K562 (cell line): ENCODE measurements at regions not wholly inside any gene's neighbourhood (a gene's known extent, or its start where the extent isn't known, plus 50 kb on each side); places are given as distances from the start of the nearest gene placed in this dataset.

Experiments used
- ATAC-seq: fragments of 200-7000 bp; cut with Tn5 transposase; 3 replicates; pipeline ENCODE4 v1.9.1; 2020; ENCODE audit warnings: moderate library complexity
- BruUV-seq: library from RNA; stranded (reverse); fragments of 400-500 nt; replicated peaks from 2 replicates; lab custom pipeline; 2021; lab: Mats Ljungman, UMichigan
- CTCF ChIA-PET: fragments of 300-600 bp; formaldehyde crosslinking; extraction: SDS; loops from one replicate; lab custom pipeline; 2021; ENCODE audit warnings: low intra/inter-chr PET ratio; lab: Yijun Ruan, JAX
- POLR2A ChIA-PET: fragments of 300-600, 350-650 bp; sonication (Branson Sonifier 250); formaldehyde crosslinking; extraction: SDS; loops from one replicate; lab custom pipeline; 2021; ENCODE audit warnings: antibody characterized with exemption, inconsistent platforms; lab: Yijun Ruan, JAX
- DNase-seq, 4 experiments: peaks; one replicate each; pipeline versions ENCODE4 v3.0.0 to v3.0.0-alpha.2; 2011 to 2018; ENCODE audit warnings: low spot score in 3 of 4, mixed read lengths in 3 of 4; ENCODE audit errors: extremely low read depth in 1 of 4
- FAIRE-seq: peaks from 2 replicates; lab custom pipeline; 2011; peaks lifted over from hg19 to GRCh38; lab: Jason Lieb, UNC
- H2AFZ ChIP-seq: 2 replicates; pipeline ENCODE4 v1.6.0; 2011; ENCODE audit warnings: low read depth, low read length, control low read depth, inconsistent platforms
- H3K27ac ChIP-seq: fragments of 200-600 bp; 3 replicates; pipeline ENCODE4 v1.8.0; 2011; ENCODE audit warnings: low read depth, mild to moderate bottlenecking, control low read depth, inconsistent platforms, low read length, moderate library complexity, mixed read lengths; ENCODE audit errors: extremely low read depth
- H3K27me3 ChIP-seq, 2 experiments: fragments of 300-600 bp in 1 of 2; 2 replicates in 1 of 2; 3 replicates in 1 of 2; pipeline versions ENCODE4 v1.6.0 to v1.8.0; 2011; ENCODE audit warnings: inconsistent platforms in 2 of 2, low read length in 2 of 2, mild to moderate bottlenecking in 1 of 2, mixed read lengths in 1 of 2, moderate library complexity in 1 of 2; ENCODE audit not compliant: control insufficient read depth in 2 of 2, insufficient read depth in 2 of 2
- H3K36me3 ChIP-seq: fragments of 300-600 bp; 3 replicates; pipeline ENCODE4 v1.8.0; 2011; ENCODE audit warnings: mild to moderate bottlenecking, low read length, inconsistent platforms; ENCODE audit not compliant: control insufficient read depth, insufficient read depth
- H3K4me1 ChIP-seq, 2 experiments: fragments of 200-600 bp in 1 of 2; replicated peaks in 1 of 2; 2 replicates in 1 of 2; 3 replicates in 1 of 2; pipeline versions ENCODE4 v1.5.1 to v1.8.0; 2011; ENCODE audit warnings: inconsistent platforms in 2 of 2, low read length in 2 of 2, mild to moderate bottlenecking in 1 of 2, mixed read lengths in 1 of 2, moderate library complexity in 1 of 2; ENCODE audit not compliant: control insufficient read depth in 2 of 2, insufficient read depth in 2 of 2
- H3K4me2 ChIP-seq: 2 replicates; pipeline ENCODE4 v1.6.1; 2011; ENCODE audit warnings: low read length, control low read depth, inconsistent platforms, mixed read lengths; ENCODE audit not compliant: insufficient read depth
- H3K4me3 ChIP-seq: fragments of 200-600 bp; sonication (generic), shearing (Covaris generic); 2 replicates; pipeline ENCODE4 v1.5.1; 2016; ENCODE audit warnings: control low read depth, inconsistent platforms
- H3K79me2 ChIP-seq: fragments of 200-600 bp; 3 replicates; pipeline ENCODE4 v1.8.0; 2011; ENCODE audit warnings: low read length, inconsistent platforms; ENCODE audit not compliant: control insufficient read depth, insufficient read depth
- H3K9ac ChIP-seq, 2 experiments: 2 replicates each; pipeline versions ENCODE4 v1.6.0 to v1.6.1; 2011; ENCODE audit warnings: low read depth in 2 of 2, low read length in 2 of 2, control low read depth in 1 of 2, inconsistent platforms in 1 of 2, mild to moderate bottlenecking in 1 of 2, mixed read lengths in 1 of 2; ENCODE audit not compliant: insufficient read depth in 1 of 2
- H3K9me1 ChIP-seq: one replicate; pipeline ENCODE4 v1.6.0; 2011; ENCODE audit warnings: inconsistent platforms, mild to moderate bottlenecking, low read length, moderate library complexity; ENCODE audit not compliant: control insufficient read depth, insufficient read depth
- H3K9me3 ChIP-seq: replicated peaks from 2 replicates; pipeline ENCODE4 v1.5.1; 2011; ENCODE audit warnings: low read depth, low read length, inconsistent platforms; ENCODE audit not compliant: control insufficient read depth, insufficient read depth
- H4K20me1 ChIP-seq: replicated peaks from 2 replicates; pipeline ENCODE4 v1.6.1; 2011; ENCODE audit warnings: low read length, inconsistent platforms, mixed read lengths; ENCODE audit not compliant: control insufficient read depth, insufficient read depth
- BCOR ChIP-seq: fragments of 450-650 bp; IDR thresholded peaks from 2 replicates; pipeline ENCODE4 v1.6.1; 2016
- BRCA1 ChIP-seq, 2 experiments: fragments of 450-650 bp in 1 of 2; sonication (generic) in 1 of 2; formaldehyde crosslinking in 1 of 2; IDR thresholded peaks; 2 replicates each; pipeline versions ENCODE4 v1.5.0 to v1.6.1; 2017 to 2020; ENCODE audit warnings: mild to moderate bottlenecking in 1 of 2, missing genetic modification reagents in 1 of 2
- CBFA2T2 ChIP-seq: fragments of 450-650 bp; conservative IDR thresholded peaks from 2 replicates; pipeline ENCODE4 v1.6.1; 2017; ENCODE audit warnings: mild to moderate bottlenecking
- HNRNPLL ChIP-seq: fragments of 200-400 bp; formaldehyde crosslinking; IDR thresholded peaks from 2 replicates; pipeline ENCODE4 v1.6.1; 2017; ENCODE audit warnings: low read length, low read depth, mild to moderate bottlenecking; ENCODE audit not compliant: poor library complexity, severe bottlenecking
- NFIC ChIP-seq: fragments of 450-650 bp; IDR thresholded peaks from 2 replicates; pipeline ENCODE4 v1.6.1; 2017; ENCODE audit warnings: mild to moderate bottlenecking, inconsistent platforms
- NR2C1 ChIP-seq, 2 experiments: fragments of 450-650 bp; IDR thresholded peaks; 2 replicates each; pipeline ENCODE4 v1.6.1; 2017; ENCODE audit warnings: mild to moderate bottlenecking in 2 of 2, antibody characterized with exemption in 1 of 2, inconsistent platforms in 1 of 2, missing compliant biosample characterization in 1 of 2, missing genetic modification characterization in 1 of 2
- NR2C2 ChIP-seq, 2 experiments: fragments of 200-800 bp in 1 of 2; sonication (Bioruptor generic) in 1 of 2; sonication (generic) in 1 of 2; formaldehyde crosslinking in 1 of 2; IDR thresholded peaks; 2 replicates each; pipeline versions ENCODE4 v1.6.1 to v1.8.0; 2016 to 2022; ENCODE audit warnings: mild to moderate bottlenecking in 1 of 2, missing compliant biosample characterization in 1 of 2, missing genetic modification characterization in 1 of 2, missing genetic modification reagents in 1 of 2
- ZFP36 ChIP-seq: fragments of 150-350 bp; IDR thresholded peaks from 2 replicates; pipeline ENCODE4 v1.6.1; 2018; ENCODE audit warnings: low read length, low read depth; ENCODE audit not compliant: partially characterized antibody
- ZNF436 ChIP-seq: fragments of 250-450, 450-650 bp; sonication (Bioruptor Pico); formaldehyde crosslinking; IDR thresholded peaks from 2 replicates; pipeline ENCODE4 v1.7.0; 2020; ENCODE audit warnings: mild to moderate bottlenecking
- ZNF592 ChIP-seq: fragments of 450-650 bp; IDR thresholded peaks from 2 replicates; pipeline ENCODE4 v1.6.1; 2017; ENCODE audit warnings: antibody characterized with exemption, mild to moderate bottlenecking
- WGBS: fragments of 100-300 bp; shearing (Covaris generic); methylation state at CpG from one replicate; pipeline ENCODE4 v1.1.6; 2016; ENCODE audit warnings: low coverage, mixed read lengths; ENCODE audit not compliant: insufficient coverage; ENCODE audit errors: missing lambda C conversion rate; 5-methylcytosine and 5-hydroxymethylcytosine counted together
- in situ Hi-C: fragments of 300-500 bp; cut with MboI; formaldehyde crosslinking; loops from 4 replicates; pipeline ENCODE4 v1.15.0; 2018; ENCODE audit warnings: inconsistent platforms, mixed read lengths
- intact Hi-C: fragments of 100-400 bp; cut with micrococcal nuclease; formaldehyde crosslinking; loops from 2 replicates; pipeline ENCODE4 v1.14.2; 2022
- TF ChIP-seq, protein P1 (sequence below): fragments of 450-650 bp; conservative IDR thresholded peaks from 2 replicates; pipeline ENCODE4 v1.6.1; 2016; ENCODE audit warnings: missing genetic modification characterization, low read depth, mild to moderate bottlenecking, missing compliant biosample characterization, moderate library complexity

DNA sequence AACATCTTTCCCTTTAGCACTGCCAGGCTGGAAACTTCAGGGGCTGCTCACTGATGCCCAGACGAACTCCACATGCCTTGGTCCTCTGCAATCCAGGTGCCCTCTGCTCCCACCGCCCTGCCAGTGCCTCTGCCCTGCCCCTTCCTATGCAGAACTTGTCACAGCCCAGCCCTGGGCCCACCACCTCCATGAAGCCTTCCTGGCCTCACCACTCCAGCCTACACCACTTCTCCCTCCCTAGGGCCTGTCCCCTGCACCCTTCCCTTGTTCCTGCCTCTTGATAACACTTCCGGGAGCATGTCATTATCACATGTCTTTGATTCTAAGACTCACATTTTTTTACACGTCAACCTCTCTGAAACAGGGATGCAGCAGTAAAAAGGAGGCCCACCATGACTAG, 627.2 kb downstream of the UQCRFS1 start:
- 21% methylated on average over 4 of the region's 4 CpGs for WGBS
- FAIRE-seq = peak; percentile 49
- in situ Hi-C loops = no loop called here
- Histone ChIP-seq H3K9me3 (no peaks in the 10 kb centered on the region), H2AFZ (peak overlapping the region; percentile 82; the same call in 1 of the 2 replicates), H3K27ac (no peak overlapping the region; the same call in 2 of the 3 replicates), H3K4me3 (no peak overlapping the region), H3K4me2 (no peak overlapping the region), H3K27me3 (no peaks in the 10 kb centered on the region), H3K9me1 (no peaks in the 10 kb centered on the region), H3K36me3 (no peaks in the 10 kb centered on the region), H3K79me2 (no peaks in the 10 kb centered on the region), H3K9ac (0 out of 4 replicates have a peak overlapping the region, but pooled peaks of 1 of the 2 experiments have one; percentile 34), H4K20me1 (no peaks in the 10 kb centered on the region), H3K4me1 (peaks cover 16 to 20% of the 10 kb centered on the region in 2 experiments; a peak in 4 of 5 replicates)
- ATAC-seq = peak; percentile 23; the same call in 2 of the 3 replicates
- ChIA-PET POLR2A (interaction anchor here (0.7 to 1.4 kb wide), 6 partner anchors 9 to 557 kb away, joined by 3 to 6 read pairs (median 4); no protein-coding TSS in a partner anchor), CTCF (no interaction called here)
- BruUV-seq = no TSS peak
- no peak for DNase-seq
- intact Hi-C loops = no loop called here
- TF ChIP-seq, protein P1, sequence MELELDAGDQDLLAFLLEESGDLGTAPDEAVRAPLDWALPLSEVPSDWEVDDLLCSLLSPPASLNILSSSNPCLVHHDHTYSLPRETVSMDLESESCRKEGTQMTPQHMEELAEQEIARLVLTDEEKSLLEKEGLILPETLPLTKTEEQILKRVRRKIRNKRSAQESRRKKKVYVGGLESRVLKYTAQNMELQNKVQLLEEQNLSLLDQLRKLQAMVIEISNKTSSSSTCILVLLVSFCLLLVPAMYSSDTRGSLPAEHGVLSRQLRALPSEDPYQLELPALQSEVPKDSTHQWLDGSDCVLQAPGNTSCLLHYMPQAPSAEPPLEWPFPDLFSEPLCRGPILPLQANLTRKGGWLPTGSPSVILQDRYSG (tag) = no peak
- TF ChIP-seq NR2C2 (CRISPR knock-in tag; IDR thresholded peaks at IDR 0.05) (no peak), NR2C2 (tag; IDR thresholded peaks at IDR 0.05) (peak; percentile 63; the same call in 1 of the 2 replicates), BRCA1 (IDR thresholded peaks at IDR 0.05) (no peak), BRCA1 (CRISPR knock-in tag; IDR thresholded peaks at IDR 0.05) (no peak), BCOR (peak; percentile 33; the same call in 1 of the 2 replicates), CBFA2T2 (no peak), HNRNPLL (no peak), NR2C1 (IDR thresholded peaks at IDR 0.05) (peak; percentile 40; the same call in 1 of the 2 replicates), NR2C1 (tag; IDR thresholded peaks at IDR 0.05) (peak; percentile 63; the same call in 1 of the 2 replicates), NFIC (no peak), ZNF592 (0 out of 2 replicates have a peak, but pooled peaks have one; percentile 32), ZFP36 (peak; percentile 92), ZNF436 (peak; percentile 54; the same call in 1 of the 2 replicates)
